KOPT-K1 (cell line): ENCODE measurements at regions not wholly inside any gene's neighbourhood (a gene's known extent, or its start where the extent isn't known, plus 50 kb on each side); places are given as distances from the start of the nearest gene placed in this dataset.

ENCODE experiments used
- H3K27ac ChIP-seq: fragments of 200-600 bp; sonication (generic); 2 replicates; pipeline ENCODE4 v1.5.1; 2016; ENCODE audit warnings: antibody characterized with exemption, mild to moderate bottlenecking, low read depth, low read length; ENCODE audit not compliant: poor library complexity, severe bottlenecking
- H3K36me3 ChIP-seq: fragments of 200-600 bp; sonication (generic); 2 replicates; pipeline ENCODE4 v1.5.1; 2017; ENCODE audit warnings: antibody characterized with exemption, mild to moderate bottlenecking, low read length, moderate library complexity; ENCODE audit not compliant: insufficient read depth
- H3K9me3 ChIP-seq: fragments of 200-600 bp; sonication (generic); 2 replicates; pipeline ENCODE4 v1.5.1; 2017; ENCODE audit warnings: antibody characterized with exemption, low read length, mild to moderate bottlenecking; ENCODE audit not compliant: insufficient read depth, poor library complexity, severe bottlenecking

DNA sequence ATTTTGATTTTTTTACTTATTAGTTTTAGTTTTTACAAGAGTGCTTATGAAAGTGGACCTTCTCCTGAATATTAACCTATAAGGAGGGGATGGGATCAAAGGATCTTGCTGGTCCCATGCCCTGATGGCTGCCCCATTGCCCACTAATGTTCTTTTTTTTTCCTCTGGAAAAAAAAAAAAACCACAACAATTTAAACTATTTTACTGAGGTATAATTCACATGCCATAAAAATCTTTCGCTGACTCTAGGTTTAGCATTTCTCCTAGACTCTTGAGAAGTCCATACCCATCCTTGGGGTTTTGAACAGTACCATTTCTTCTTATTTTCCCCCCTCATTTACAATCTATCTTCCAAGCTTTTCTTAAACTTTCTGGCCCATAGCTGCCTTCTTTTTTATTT is 481.8 kb downstream of the TFEC start:
- Histone ChIP-seq H3K36me3 (no peaks in the 10 kb centered on the region), H3K9me3 (no peaks in the 10 kb centered on the region), H3K27ac (no peak overlapping the region)

DNA sequence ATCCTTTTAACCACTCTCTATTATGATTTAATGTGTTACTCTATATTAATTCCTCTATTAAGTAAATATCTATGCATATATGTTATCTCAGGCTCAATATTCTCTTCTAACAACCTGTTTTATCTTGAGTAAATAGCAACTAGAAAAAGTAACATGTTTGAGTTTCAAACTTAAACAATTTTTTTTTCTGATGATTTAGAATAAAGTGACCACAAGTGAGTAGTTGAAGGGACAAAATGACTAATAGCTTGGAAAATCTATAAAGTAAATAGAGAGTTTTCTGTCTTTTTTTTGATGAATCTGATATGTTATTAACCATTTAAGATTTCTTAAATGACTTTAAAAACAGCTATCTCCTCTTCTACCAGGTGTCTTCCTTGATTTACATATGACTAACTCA is 483.8 kb downstream of the TFEC start:
- Histone ChIP-seq H3K36me3 (no peaks in the 10 kb centered on the region), H3K27ac (no peak overlapping the region), H3K9me3 (no peaks in the 10 kb centered on the region)

DNA sequence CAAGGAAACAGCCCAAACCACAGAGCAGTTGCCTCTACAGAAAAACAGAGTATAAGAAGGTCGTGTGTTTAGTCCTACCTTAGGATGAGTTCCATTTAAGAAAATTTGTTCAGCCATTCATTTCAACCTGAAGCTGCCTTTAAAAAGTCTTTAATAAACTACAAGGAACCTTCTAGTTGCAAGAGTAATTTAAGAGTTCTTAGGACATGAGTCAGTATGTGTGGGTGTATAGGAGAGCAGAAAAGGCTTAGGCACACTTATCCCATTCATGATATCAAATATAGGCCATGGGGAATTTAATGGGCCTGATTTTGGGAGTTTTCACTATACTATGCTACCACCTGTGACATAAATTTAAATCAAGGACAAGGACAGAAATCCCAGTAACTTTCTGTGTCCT is 496.8 kb downstream of the TFEC start:
- Histone ChIP-seq H3K27ac (no peak overlapping the region), H3K36me3 (no peaks in the 10 kb centered on the region), H3K9me3 (no peaks in the 10 kb centered on the region)

DNA sequence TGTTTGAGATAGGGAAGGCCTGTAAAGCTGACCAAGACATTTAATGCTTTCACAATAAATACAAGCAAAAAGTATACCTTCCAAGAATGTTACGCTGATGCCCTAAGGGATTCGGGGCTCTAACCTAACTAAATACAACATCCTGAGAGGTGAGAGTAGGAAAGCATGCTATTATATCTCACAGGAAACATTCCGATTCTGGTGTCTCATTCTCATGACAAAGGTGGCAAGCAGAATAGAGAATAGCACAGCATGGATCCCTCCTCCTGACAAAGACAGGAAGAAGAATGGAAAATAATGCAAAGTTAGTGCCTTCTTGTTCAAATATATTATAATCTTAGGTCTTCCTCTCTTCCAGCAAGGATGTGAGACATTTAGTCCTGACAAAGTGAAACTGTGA is 504.3 kb downstream of the TFEC start:
- peaks cover 13% of the 10 kb centered on the region for H3K9me3 ChIP-seq
- H3K36me3 ChIP-seq: no peaks in the 10 kb centered on the region
- H3K27ac ChIP-seq: no peak overlapping the region

DNA sequence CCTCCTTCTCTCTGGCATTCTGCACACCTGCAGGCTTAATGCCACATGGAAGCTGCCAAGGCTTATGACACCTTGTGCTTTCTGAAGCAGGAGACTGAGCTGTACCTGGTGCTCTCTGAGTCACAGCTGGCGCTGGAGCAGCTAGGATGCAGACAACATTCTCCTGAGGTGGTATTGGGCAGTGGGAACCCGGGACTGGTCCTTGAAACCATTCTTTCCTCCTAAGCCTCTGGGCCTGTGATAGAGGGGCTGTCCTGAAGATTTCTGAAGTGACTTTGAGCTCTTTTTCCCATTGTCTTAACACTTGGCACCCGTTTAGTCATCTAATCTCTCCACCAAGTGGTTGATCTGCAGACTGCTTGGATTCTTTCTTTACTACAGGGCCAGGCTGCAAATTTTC is 508.4 kb downstream of the TFEC start:
- Histone ChIP-seq H3K9me3 (peaks cover 13% of the 10 kb centered on the region), H3K36me3 (no peaks in the 10 kb centered on the region), H3K27ac (no peak overlapping the region)

DNA sequence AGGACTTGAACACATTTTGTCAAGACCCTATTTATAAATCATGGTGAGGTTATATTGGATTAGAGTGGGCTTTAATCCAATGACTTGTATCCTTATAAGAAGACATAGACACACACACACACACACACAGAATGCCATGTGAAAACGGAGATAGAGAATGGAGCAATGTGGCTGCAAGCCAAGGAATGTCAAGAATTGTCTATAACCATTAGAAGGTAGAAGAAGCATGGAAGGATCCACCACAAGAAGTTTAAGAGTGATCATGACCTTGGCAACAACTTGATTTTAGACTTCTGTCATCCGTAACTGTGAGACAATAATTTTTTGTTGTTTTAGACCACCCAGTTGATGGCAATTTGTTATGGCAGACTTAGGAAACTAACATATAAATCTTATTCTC is 514.2 kb downstream of the TFEC start:
- H3K9me3 ChIP-seq: peaks cover 1% of the 10 kb centered on the region
- no peak overlapping the region for H3K27ac ChIP-seq

DNA sequence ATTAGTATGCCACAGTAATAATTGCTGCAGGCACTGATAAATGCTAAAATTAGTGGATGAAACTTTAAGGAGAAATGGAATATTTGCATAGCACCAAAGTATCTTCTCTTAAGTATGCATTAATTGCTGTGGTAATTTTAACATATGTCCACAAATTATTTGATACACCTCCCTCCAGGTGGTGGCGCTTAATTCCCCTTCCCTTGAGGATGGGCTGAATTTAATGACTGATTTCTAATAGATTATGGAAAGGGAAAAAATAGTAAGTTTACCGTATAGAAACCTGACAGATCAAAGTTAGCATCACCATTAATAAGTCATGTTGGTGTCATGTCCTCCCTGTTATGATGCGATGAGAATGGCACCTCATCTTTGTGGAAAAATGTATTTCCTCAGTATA is 519.2 kb downstream of the TFEC start:
- no peaks in the 10 kb centered on the region for H3K36me3 ChIP-seq
- H3K9me3 ChIP-seq: no peaks in the 10 kb centered on the region
- no peak overlapping the region for H3K27ac ChIP-seq

More for the DNA sequence above, 514.2 kb downstream of the TFEC start:
- no peaks in the 10 kb centered on the region for H3K36me3 ChIP-seq

DNA sequence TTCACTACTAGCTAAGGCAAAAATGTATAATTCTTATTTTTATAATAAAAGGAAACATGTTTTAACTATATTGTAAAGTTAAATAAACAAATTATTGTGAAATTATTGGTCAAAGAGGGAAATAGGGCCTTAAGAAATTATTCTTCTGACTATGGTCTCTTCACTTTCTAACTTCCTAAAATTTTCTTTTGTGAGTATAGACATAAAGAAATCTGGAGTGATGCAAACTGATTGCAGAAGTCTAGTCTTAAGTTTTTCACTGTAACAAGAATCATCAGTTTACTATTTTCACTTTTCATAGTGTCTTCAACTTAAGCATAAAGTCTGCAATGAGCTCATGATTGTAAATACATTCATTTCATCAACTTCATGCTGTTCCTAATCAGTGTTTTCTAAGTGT is 525.4 kb downstream of the TFEC start:
- Histone ChIP-seq H3K36me3 (no peaks in the 10 kb centered on the region), H3K9me3 (no peaks in the 10 kb centered on the region), H3K27ac (no peak overlapping the region)

DNA sequence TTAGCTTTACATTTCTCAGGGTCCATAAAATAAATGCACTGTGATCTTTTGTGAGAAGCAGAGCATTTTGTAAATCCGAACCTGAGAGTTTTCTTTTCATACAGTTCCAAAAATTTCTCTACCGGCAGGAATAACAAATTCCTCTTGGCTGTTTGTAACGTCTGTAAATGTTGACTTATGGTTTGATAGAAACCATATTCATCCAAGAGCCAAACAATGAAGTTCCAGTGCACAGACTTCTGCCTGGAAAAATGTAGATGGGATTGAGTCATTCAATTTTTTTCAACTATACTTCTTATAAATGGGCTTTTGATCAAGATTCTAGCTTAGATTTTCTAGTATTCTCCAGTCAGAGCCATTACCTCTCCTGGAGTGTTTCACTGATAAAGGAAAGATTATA is 530.6 kb downstream of the TFEC start:
- H3K27ac ChIP-seq: no peak overlapping the region
- no peaks in the 10 kb centered on the region for H3K36me3 ChIP-seq
- H3K9me3 ChIP-seq: no peaks in the 10 kb centered on the region

DNA sequence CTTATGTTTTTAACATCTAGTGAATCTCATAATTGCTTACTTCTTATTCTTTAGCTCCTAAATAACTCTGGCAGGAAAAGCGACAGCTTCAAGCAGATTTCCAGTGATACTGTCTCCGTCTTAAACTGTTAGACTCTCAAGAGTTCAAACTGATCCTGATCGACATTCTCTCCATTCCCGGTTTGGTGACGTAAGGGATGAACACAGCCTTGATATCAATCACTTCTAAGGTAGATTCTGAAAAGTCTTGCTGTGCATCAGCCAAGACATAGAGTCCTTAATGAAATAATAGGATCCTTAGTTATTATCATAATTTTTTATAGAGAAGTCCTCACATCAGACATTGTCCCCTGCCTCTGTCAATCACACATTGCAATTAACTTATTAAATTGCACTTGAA is 534.6 kb downstream of the TFEC start:
- no peaks in the 10 kb centered on the region for H3K36me3 ChIP-seq
- no peak overlapping the region for H3K27ac ChIP-seq
- no peaks in the 10 kb centered on the region for H3K9me3 ChIP-seq

DNA sequence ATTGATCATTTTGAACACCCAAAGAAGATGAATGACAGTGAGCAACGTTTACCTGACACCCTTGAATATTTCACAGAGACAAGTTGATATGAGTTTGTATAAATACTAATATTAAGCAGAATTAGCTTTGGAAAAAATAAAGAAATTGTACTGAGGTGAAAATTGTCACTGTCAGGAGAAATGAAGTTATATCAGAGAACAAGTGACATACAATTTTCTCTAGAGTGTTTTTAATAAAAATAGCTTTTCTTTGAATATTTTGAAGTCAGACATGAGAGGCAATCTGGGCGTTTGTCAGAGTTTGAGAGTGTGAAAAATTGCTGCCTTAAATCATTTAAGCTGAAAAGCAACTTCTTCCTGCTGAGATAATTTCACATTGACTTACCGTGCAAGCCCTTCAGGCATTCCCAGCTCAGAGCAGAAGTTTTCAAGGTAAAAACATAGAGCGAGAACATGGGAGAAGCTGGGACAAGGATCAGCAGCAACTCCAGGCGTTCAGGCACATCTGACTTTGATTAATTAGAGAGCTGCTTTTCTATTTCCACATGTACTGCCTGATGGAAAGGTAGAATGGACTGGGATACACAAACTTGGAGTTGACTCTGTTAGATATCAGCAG is 535.9 kb downstream of the TFEC start:
- H3K36me3 ChIP-seq: no peaks in the 10 kb centered on the region
- no peaks in the 10 kb centered on the region for H3K9me3 ChIP-seq
- H3K27ac ChIP-seq: no peak overlapping the region

DNA sequence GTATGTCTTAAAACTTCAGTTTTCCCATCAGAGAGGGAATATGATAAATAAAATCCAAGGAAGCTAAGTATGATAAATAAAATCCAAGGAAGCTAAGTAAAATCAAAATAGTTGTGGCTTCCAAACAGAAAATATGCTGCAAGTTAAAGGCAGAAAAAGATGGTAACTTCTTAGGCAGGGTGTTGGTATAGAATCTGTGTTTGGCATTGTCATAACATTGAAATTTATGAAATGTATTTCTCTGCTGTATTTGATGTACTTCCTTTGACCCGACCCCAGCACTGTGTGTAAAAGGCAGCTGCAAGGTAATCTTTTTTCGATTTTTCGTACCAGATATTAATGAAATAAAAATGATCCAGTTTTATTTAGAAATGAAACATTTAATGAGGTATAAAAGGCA is 537.2 kb downstream of the TFEC start:
- no peak overlapping the region for H3K27ac ChIP-seq
- H3K9me3 ChIP-seq: no peaks in the 10 kb centered on the region
- H3K36me3 ChIP-seq: no peaks in the 10 kb centered on the region

DNA sequence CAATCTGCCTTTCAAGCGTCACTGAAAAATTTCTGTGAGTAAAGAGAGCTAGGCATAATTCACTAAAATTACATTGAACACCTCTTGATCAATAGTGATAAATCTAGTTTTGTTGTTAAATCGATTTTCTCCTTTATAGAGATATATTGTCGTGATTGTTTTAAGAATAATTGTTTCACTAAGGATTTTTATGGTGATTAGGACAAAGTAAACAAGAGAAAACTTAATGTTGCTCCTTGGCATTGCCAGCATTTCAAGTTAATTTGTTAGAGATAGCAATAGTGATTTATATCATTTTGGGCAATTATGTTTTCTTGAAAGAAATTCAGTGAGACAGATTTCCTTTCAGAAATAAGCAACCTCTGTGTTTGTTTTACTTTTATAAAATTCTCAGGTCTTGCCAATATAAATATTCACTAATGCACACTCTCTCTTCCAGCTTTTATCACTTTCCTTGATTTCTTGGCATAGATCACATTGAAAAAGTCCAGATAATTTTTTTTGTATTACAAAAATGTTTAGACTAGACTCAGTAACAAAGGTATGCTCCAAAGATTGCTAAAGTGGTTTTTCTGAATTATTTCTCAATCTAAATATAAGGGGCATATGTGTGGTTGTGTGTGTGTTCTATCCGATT is 538.7 kb downstream of the TFEC start:
- H3K36me3 ChIP-seq: no peaks in the 10 kb centered on the region
- H3K27ac ChIP-seq: no peak overlapping the region
- no peaks in the 10 kb centered on the region for H3K9me3 ChIP-seq

DNA sequence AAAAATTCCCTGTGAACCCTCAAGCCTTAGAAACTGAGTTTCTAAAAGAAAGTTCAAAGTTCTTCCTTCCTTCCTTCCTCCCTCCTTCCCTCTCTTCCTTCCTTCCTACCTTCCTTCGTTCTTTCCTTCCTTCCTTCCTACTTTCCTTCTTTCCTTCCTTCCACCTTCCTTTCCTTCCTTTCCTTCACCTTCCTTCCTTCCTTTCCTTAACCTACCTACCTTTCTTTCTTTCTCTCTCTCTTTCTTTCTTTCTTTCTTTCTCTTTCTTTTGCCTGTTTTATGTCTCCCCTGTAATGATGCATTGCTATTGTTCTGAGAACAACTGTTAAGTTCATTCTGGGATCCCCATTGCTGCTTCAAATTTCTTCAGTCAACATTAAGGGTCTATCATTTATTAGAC is 551.1 kb downstream of the TFEC start:
- no peak overlapping the region for H3K27ac ChIP-seq
- no peaks in the 10 kb centered on the region for H3K36me3 ChIP-seq
- H3K9me3 ChIP-seq: no peaks in the 10 kb centered on the region

DNA sequence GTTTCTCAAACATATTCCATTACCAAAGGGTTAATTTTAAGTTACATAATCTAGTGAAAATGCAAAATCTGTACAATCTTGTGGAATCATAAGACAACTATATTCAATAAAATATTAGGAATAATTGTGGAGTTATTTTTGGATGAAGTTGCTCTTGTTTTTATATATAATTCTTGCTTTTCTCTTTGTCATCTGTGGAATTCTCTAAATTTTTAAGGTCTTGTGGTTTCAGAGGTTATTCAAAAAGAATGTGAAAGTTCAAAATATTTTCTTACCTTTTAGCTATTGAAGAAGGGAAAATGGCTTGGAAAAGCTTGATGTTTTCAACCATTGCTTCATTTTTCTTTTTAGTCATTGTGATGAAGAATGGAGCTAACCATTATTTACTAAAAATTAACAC is 552.1 kb downstream of the TFEC start:
- Histone ChIP-seq H3K9me3 (no peaks in the 10 kb centered on the region), H3K36me3 (no peaks in the 10 kb centered on the region), H3K27ac (no peak overlapping the region)

DNA sequence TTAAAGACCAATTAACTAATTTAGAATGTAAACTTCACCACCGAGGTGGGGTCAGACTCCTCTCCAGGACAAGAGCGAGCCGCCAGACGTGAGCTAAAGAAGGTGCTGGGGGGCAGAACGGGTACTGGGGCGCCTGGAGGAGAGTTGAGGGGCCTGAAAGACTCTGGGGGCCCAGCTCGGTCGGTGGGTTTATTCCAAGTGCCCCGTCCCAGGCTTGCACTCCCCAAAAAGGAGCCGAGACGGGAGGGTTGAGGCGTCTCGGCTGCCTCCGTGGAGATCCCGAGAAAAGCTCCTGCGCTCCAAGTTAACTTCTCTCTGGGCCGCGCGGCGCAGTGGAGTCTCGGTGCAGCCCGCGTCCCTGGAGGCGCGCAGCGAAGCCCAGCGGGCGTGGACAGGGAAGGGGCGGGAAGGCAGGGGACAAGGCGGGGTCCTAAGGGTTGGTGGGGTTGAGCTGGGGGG is 553.3 kb downstream of the TFEC start:
- Histone ChIP-seq H3K27ac (no peak overlapping the region), H3K9me3 (no peaks in the 10 kb centered on the region), H3K36me3 (no peaks in the 10 kb centered on the region)
